IPS DF 4.7 (cell line): ENCODE measurements at regions not wholly inside any gene's neighbourhood (a gene's known extent, or its start where the extent isn't known, plus 50 kb on each side); places are given as distances from the start of the nearest gene placed in this dataset.
A peak's percentile ranks its signal among the peaks of the same experiment; 100 is the strongest.

Experiments
- DNase-seq: peaks from one replicate; pipeline ENCODE4 v3.0.0-alpha.2; 2013; ENCODE audit warnings: low spot score; ENCODE audit errors: extremely low read depth

- DNase-seq = no peak
Measured at GRCh38 chr1:38296047-38296446, 249.5 kb upstream of the POU3F1 start.

- DNase-seq = no peak
Measured at GRCh38 chr1:38293567-38293966, 247.0 kb upstream of the POU3F1 start.

DNA sequence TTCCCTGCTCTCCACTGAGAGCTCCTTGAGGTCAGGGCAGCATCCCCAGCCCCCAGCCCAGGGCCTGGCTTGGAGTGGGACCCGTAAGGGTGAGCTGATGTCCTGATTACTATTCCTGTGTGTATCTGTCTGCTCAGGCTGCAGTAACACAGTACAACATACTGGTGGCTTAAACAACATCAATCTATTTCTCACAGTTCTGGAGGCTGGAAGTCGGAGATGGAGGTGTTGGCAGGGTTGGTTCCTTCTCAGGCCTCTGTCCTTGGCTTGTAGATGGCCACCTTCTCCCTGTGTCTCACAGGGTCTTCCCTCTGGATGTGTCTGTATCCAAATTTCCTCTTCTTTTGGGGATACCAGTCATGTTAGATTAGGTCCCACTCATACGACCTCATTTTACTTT, 246.4 kb upstream of the POU3F1 start:
- DNase-seq = no peak

GRCh38 chr1:38291906-38292521, 245.4 kb upstream of the POU3F1 start:
- DNase-seq = no peak

GRCh38 chr1:38291336-38291735, 244.7 kb upstream of the POU3F1 start:
- DNase-seq = no peak

- no peak for DNase-seq
Measured at GRCh38 chr1:38289034-38289433, 242.4 kb upstream of the POU3F1 start.

- DNase-seq = no peak
Measured at GRCh38 chr1:38287547-38287946, 241.0 kb upstream of the POU3F1 start.

DNA sequence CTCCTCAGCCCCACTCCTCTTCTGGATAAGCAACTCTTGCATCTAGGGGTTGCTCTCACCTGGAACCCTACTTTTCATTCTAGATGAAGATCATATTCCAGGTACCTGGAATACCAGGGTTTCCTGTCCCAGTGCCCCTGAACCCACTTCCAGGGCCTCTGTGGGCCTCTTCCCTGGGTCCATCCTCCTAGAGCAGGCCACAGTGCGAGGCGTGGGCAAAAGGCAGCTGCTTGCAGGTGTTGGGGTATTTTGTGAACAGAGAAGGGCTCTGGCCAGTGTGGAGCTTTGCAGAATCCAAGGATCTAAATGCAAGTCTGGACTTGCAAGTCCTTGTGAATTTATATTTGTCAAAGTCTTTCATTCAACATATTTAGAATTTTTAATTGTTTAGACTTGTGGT, 240.4 kb upstream of the POU3F1 start:
- no peak for DNase-seq

DNA sequence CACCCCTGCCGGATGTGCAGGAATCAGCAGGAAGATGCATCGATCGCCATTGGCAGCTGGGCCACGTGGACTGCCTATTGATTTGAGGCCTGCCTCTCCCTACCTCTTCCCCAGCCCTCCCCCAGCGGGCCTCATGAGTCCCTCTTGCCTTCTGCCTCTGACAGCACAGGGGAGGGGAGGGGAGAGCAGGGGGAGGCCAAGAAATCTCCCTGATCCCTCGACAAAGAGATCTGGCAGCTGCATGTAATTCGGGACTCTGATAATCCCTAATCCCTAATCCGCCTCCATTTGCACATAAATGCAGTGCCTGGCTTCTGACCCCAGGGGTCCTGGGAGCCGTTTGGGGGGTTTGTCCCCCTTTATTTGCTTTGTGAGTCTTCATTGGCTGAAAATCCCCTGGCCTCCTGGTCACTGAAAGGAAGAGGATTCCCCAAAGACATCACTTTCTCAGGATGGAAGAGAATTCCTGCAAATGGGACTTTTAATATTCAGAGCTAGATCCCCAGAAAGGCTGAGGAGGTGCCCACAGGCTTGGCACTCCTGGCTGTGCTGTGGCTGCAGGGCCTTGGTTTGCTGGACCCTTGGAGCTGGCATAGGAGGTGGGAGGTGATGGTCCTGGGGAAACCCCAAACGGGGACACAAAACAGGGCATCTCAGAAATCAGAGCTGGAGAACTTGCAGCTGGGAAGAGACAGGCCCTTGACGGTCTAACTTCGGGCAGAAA, 239.4 kb upstream of the POU3F1 start:
- DNase-seq = no peak

DNA sequence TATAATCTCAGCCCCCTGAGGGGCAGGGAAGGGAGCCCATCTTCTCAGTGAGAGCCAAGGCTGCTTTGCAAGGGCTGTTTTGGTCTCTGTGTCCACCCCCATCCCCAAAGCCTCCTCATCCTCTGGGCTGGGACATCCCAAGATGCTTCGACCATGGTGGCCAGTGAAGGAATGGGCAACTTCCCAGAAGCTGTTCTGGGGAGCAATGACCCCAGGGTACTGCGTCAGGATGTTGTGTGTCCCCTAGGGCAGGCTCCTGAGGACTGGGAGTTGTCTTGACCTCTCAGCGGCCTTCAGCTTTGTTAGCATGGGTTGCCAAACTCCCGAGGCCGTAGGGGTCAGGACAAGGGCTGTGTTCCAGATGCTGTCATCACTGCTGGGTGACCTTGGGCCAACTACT, 238.4 kb upstream of the POU3F1 start:
- DNase-seq = no peak

GRCh38 chr1:38283696-38284470, 237.3 kb upstream of the POU3F1 start:
- DNase-seq = no peak

GRCh38 chr1:38279148-38279547, 232.6 kb upstream of the POU3F1 start:
- DNase-seq = no peak

DNA sequence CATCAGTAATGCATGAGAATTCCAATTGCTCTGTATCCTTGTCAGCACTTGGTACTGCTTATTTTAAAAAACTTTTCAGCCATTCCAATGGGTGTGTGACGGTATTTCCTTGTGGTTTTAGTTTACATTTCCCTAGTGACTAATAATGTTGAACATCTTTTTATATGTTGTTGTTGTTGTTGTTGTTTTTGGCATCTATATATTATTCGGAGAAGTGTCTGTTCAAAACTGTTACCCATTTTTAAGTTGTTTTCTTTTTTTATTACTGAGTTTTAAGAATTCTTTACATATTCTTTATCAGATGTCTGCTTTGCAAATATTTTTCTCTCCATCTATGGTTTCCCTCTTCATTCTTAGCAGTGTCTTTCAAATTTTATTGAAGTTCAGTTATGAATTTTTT, 231.1 kb upstream of the POU3F1 start:
- no peak for DNase-seq

DNA sequence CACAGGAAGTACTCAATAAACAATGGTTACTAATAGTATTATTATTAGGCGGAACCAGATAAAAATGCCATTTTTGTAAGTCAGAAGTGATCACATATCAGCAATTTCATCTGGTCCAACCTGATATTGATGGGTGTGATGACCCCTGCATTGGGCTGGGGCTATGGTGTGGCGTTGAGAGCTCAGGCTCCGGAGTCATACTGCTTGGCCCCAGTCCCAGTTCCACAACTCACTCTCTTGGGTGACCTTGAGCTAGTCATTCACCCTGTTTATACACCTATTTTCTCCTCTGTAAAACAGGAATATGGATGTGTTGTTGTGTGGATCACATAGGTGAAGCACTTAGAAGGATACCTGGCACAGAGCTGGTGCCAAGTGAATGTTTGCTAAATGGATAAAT, 229.4 kb upstream of the POU3F1 start:
- no peak for DNase-seq

- no peak for DNase-seq
Measured at GRCh38 chr1:38274974-38275373, 228.4 kb upstream of the POU3F1 start.

DNA sequence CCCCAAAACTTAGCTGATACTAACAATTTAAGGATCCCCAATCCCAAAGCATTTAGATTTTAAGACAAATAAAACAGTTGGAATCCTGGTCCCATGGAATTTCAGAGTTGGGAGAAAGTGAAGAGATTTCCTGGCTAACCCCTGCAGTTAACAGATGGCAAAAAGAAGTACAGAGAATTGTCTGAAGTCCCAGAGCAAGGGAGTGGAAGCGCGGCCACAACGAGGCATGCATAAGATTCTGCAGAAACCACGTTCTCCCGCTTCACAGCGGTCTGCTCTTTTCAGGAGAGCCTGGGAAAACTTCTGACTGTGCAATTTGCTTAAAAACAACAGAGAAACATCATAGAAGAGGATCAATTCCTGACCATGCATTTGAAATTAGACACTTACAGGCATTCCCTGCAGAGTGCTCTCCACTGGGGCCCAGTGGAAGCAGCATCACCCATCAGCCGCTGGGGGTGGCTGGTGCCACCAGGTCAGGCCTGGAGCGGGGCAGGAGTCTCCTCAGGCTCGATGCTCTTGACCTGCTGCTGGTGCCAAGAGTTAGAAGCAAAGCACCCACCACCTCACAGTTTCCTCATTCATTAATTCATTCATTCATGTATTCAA, 226.7 kb upstream of the POU3F1 start:
- no peak for DNase-seq

GRCh38 chr1:38272515-38272914, 225.9 kb upstream of the POU3F1 start:
- no peak for DNase-seq

- no peak for DNase-seq
Measured at GRCh38 chr1:38270849-38271633, 224.4 kb upstream of the POU3F1 start.

- DNase-seq = peak; percentile 89
Measured at GRCh38 chr1:38269923-38270848, 223.6 kb upstream of the POU3F1 start.

GRCh38 chr1:38268226-38268625, 221.6 kb upstream of the POU3F1 start:
- DNase-seq = no peak
